Esophagus muscularis mucosa (tissue), 4 donors: ENCODE measurements at regions not wholly inside any gene's neighbourhood (a gene's known extent, or its start where the extent isn't known, plus 50 kb on each side); places are given as distances from the start of the nearest gene placed in this dataset.

Experiments
- DNase-seq: peaks from one replicate; pipeline ENCODE4 v3.0.0-alpha.2; 2017; ENCODE audit errors: extremely low spot score
- H3K27ac ChIP-seq, 4 donors: fragments of 200-600 bp; sonication (generic); replicated peaks in 1 of 4; 1 replicate in 3 of 4; 2 replicates in 1 of 4; pipeline ENCODE4 v1.5.1; 2016 to 2019; ENCODE audit warnings: mild to moderate bottlenecking in 1 of 4
- H3K27me3 ChIP-seq, 4 donors: fragments of 200-600 bp; sonication (generic); one replicate each; pipeline versions ENCODE4 v1.5.1 to v1.6.0; 2016 to 2019
- H3K36me3 ChIP-seq, 4 donors: fragments of 200-600 bp; sonication (generic); one replicate each; pipeline ENCODE4 v1.5.1; 2016 to 2019
- H3K4me1 ChIP-seq, 4 donors: fragments of 200-600 bp; sonication (generic); one replicate each; pipeline ENCODE4 v1.5.1; 2016 to 2019
- H3K4me3 ChIP-seq, 4 donors: fragments of 200-600 bp; sonication (generic); 1 replicate in 2 of 4; 2 replicates in 2 of 4; pipeline ENCODE4 v1.5.1; 2016 to 2019; ENCODE audit warnings: mild to moderate bottlenecking in 4 of 4, moderate library complexity in 1 of 4
- H3K9me3 ChIP-seq, 4 donors: fragments of 200-600 bp; sonication (generic); 1 replicate in 3 of 4; 2 replicates in 1 of 4; pipeline ENCODE4 v1.5.1; 2016 to 2019
- CTCF ChIP-seq, 3 experiments: fragments of 200-600 bp in 2 of 3; fragments of 450-650 bp in 1 of 3; sonication (generic) in 2 of 3; IDR thresholded peaks; one replicate each; pipeline ENCODE4 v1.5.1; 2017 to 2019; ENCODE audit warnings: antibody characterized with exemption in 3 of 3, mild to moderate bottlenecking in 2 of 3, moderate library complexity in 1 of 3
- EP300 ChIP-seq: sonication (generic); formaldehyde crosslinking; IDR thresholded peaks from one replicate; pipeline ENCODE4 v1.6.1; 2017; ENCODE audit warnings: antibody characterized with exemption
- POLR2A ChIP-seq: fragments of 450-650 bp; IDR thresholded peaks from one replicate; pipeline ENCODE4 v1.6.1; 2017; ENCODE audit warnings: antibody characterized with exemption, moderate library complexity, mild to moderate bottlenecking, low read depth
- POLR2AphosphoS5 ChIP-seq, 2 donors: sonication (generic); formaldehyde crosslinking; IDR thresholded peaks; one replicate each; pipeline ENCODE4 v1.6.1; 2017; ENCODE audit warnings: antibody characterized with exemption in 2 of 2
- WGBS: methylation state at CpG from one replicate; pipeline ENCODE4 v1.1.5; 2018; 5-methylcytosine and 5-hydroxymethylcytosine counted together
- intact Hi-C: fragments of 100-400 bp; cut with DNase I; formaldehyde crosslinking; loops from one replicate; pipeline ENCODE4 v1.15.1; 2023

GRCh38 chr1:36638268-36638667, 155.6 kb upstream of the CSF3R start:
- intact Hi-C loops, result no loop called here
- H3K4me1 ChIP-seq, result no peaks in the 10 kb centered on the region
- no peak for DNase-seq
- H3K4me3 ChIP-seq, result no peak overlapping the region
- H3K9me3 ChIP-seq, result no peaks in the 10 kb centered on the region
- H3K36me3 ChIP-seq, result no peaks in the 10 kb centered on the region
- TF ChIP-seq POLR2AphosphoS5 (IDR thresholded peaks at IDR 0.05), result no peak
- no peak for TF ChIP-seq EP300
- no peak for TF ChIP-seq CTCF (IDR thresholded peaks at IDR 0.05)
- peaks cover 0 to 45% (median 0%) of the 10 kb centered on the region in 4 donors for H3K27me3 ChIP-seq
- H3K27ac ChIP-seq, result no peak overlapping the region
- WGBS, result 63% methylated on average over 3 of the region's 3 CpGs

GRCh38 chr1:36636206-36636605, 153.5 kb upstream of the CSF3R start:
- H3K36me3 ChIP-seq, result no peaks in the 10 kb centered on the region
- no peaks in the 10 kb centered on the region for H3K4me1 ChIP-seq
- intact Hi-C loops, result no loop called here
- no peak for DNase-seq
- WGBS, result 70% methylated on average over 10 of the region's 10 CpGs
- no peak overlapping the region for H3K4me3 ChIP-seq
- H3K9me3 ChIP-seq, result no peaks in the 10 kb centered on the region
- TF ChIP-seq CTCF (IDR thresholded peaks at IDR 0.05) (no peak), POLR2AphosphoS5 (IDR thresholded peaks at IDR 0.05) (no peak), POLR2A (no peak), EP300 (no peak)
- no peak overlapping the region for H3K27ac ChIP-seq
- H3K27me3 ChIP-seq, result peaks cover 0 to 39% (median 0%) of the 10 kb centered on the region in 4 donors

GRCh38 chr1:36635284-36635683, 152.6 kb upstream of the CSF3R start:
- Histone ChIP-seq H3K27ac (no peak overlapping the region), H3K4me1 (no peaks in the 10 kb centered on the region), H3K36me3 (no peaks in the 10 kb centered on the region), H3K4me3 (no peak overlapping the region), H3K27me3 (peaks cover 0 to 39% (median 0%) of the 10 kb centered on the region in 4 donors), H3K9me3 (no peaks in the 10 kb centered on the region)
- WGBS, result 94% methylated on average over 5 of the region's 5 CpGs
- intact Hi-C loops, result no loop called here
- DNase-seq, result no peak
- TF ChIP-seq POLR2A (no peak), CTCF (IDR thresholded peaks at IDR 0.05) (no peak), POLR2AphosphoS5 (IDR thresholded peaks at IDR 0.05) (no peak), EP300 (no peak)

GRCh38 chr1:36628804-36629203, 146.1 kb upstream of the CSF3R start:
- Histone ChIP-seq H3K27ac (no peak overlapping the region), H3K9me3 (no peaks in the 10 kb centered on the region), H3K36me3 (no peaks in the 10 kb centered on the region), H3K4me1 (no peaks in the 10 kb centered on the region), H3K27me3 (peaks cover 0 to 58% (median 3%) of the 10 kb centered on the region in 4 donors), H3K4me3 (no peak overlapping the region)
- DNase-seq, result no peak
- 40% methylated on average over 5 of the region's 5 CpGs for WGBS
- no peak for TF ChIP-seq POLR2AphosphoS5 (IDR thresholded peaks at IDR 0.05)
- TF ChIP-seq EP300, result no peak
- TF ChIP-seq CTCF (IDR thresholded peaks at IDR 0.05), result no peak
- no peak for TF ChIP-seq POLR2A
- intact Hi-C loops, result no loop called here

- Histone ChIP-seq H3K4me3 (no peak overlapping the region), H3K27ac (no peak overlapping the region), H3K9me3 (no peaks in the 10 kb centered on the region), H3K4me1 (no peaks in the 10 kb centered on the region), H3K27me3 (peaks cover 0 to 66% (median 3%) of the 10 kb centered on the region in 4 donors), H3K36me3 (no peaks in the 10 kb centered on the region)
- DNase-seq, result no peak
- intact Hi-C loops, result no loop called here
- TF ChIP-seq POLR2AphosphoS5 (IDR thresholded peaks at IDR 0.05), result no peak
- TF ChIP-seq CTCF (IDR thresholded peaks at IDR 0.05), result no peak
- TF ChIP-seq EP300, result no peak
- no peak for TF ChIP-seq POLR2A
Measured at GRCh38 chr1:36626435-36626834, 143.7 kb upstream of the CSF3R start.
